Endothelial cell of umbilical vein (primary cell): ENCODE measurements at regions not wholly inside any gene's neighbourhood (a gene's known extent, or its start where the extent isn't known, plus 50 kb on each side); places are given as distances from the start of the nearest gene placed in this dataset.

ENCODE experiments used
- BruUV-seq: library from RNA; stranded (reverse); fragments of 400-500 nt; replicated peaks from 2 replicates; lab custom pipeline; 2021; lab: Mats Ljungman, UMichigan
- CTCF ChIA-PET: fragments of 300-600, 350-600 bp; sonication (Branson Sonifier 250); formaldehyde crosslinking; loops from one replicate; lab custom pipeline; 2021; ENCODE audit warnings: antibody characterized with exemption, inconsistent platforms; lab: Charles Lee
- POLR2A ChIA-PET: fragments of 300-600, 350-600 bp; sonication (Branson Sonifier 250); formaldehyde crosslinking; loops from one replicate; lab custom pipeline; 2021; ENCODE audit warnings: antibody characterized with exemption, inconsistent platforms; lab: Charles Lee
- DNase-seq: peaks from one replicate; pipeline ENCODE4 v3.0.0-alpha.2; 2011; ENCODE audit warnings: low read depth, low spot score
- FAIRE-seq: peaks from 2 replicates; lab custom pipeline; 2011; peaks lifted over from hg19 to GRCh38; lab: Jason Lieb, UNC
- H2AFZ ChIP-seq: 2 replicates; pipeline ENCODE4 v1.6.0; 2012; ENCODE audit warnings: low read depth, low read length, control low read depth, inconsistent platforms
- H3K27ac ChIP-seq: 2 replicates; pipeline ENCODE4 v1.5.1; 2011; ENCODE audit warnings: low read depth, mild to moderate bottlenecking, control low read depth, low read length, moderate library complexity; ENCODE audit not compliant: insufficient read depth
- H3K27me3 ChIP-seq, 2 experiments: 2 replicates each; pipeline versions ENCODE4 v1.6.0 to v1.6.1; 2011; ENCODE audit warnings: low read length in 2 of 2, mixed read lengths in 1 of 2; ENCODE audit not compliant: control insufficient read depth in 2 of 2, insufficient read depth in 2 of 2
- H3K36me3 ChIP-seq, 2 experiments: 2 replicates in 1 of 2; 3 replicates in 1 of 2; pipeline ENCODE4 v1.5.1; 2011; ENCODE audit warnings: low read length in 2 of 2, mild to moderate bottlenecking in 1 of 2, moderate library complexity in 1 of 2; ENCODE audit not compliant: control insufficient read depth in 2 of 2, insufficient read depth in 2 of 2; ENCODE audit errors: extremely low read depth in 1 of 2
- H3K4me1 ChIP-seq: 3 replicates; pipeline ENCODE4 v1.5.1; 2011; ENCODE audit warnings: mild to moderate bottlenecking, low read length; ENCODE audit not compliant: control insufficient read depth, insufficient read depth; ENCODE audit errors: extremely low read depth
- H3K4me2 ChIP-seq: 2 replicates; pipeline ENCODE4 v1.6.1; 2011; ENCODE audit warnings: low read length, control low read depth, mixed read lengths; ENCODE audit not compliant: insufficient read depth
- H3K4me3 ChIP-seq, 3 experiments: fragments of 200-600 bp in 1 of 3; sonication (generic), shearing (Covaris generic) in 1 of 3; replicated peaks in 1 of 3; 2 replicates each; pipeline ENCODE4 v1.5.1; 2011 to 2016; ENCODE audit warnings: control low read depth in 3 of 3, low read length in 3 of 3, mild to moderate bottlenecking in 2 of 3, inconsistent platforms in 1 of 3, low read depth in 1 of 3, moderate library complexity in 1 of 3; ENCODE audit not compliant: insufficient read depth in 1 of 3
- H3K79me2 ChIP-seq: 2 replicates; pipeline ENCODE4 v1.6.0; 2012; ENCODE audit warnings: low read length, inconsistent platforms; ENCODE audit not compliant: control insufficient read depth, insufficient read depth
- H3K9ac ChIP-seq: replicated peaks from 2 replicates; pipeline ENCODE3; 2011; ENCODE audit warnings: low read length, control low read depth; ENCODE audit not compliant: insufficient read depth; ENCODE audit errors: extremely low read depth
- H3K9me1 ChIP-seq: replicated peaks from 3 replicates; pipeline ENCODE4 v1.6.0; 2011; ENCODE audit warnings: mild to moderate bottlenecking, low read length; ENCODE audit not compliant: control insufficient read depth, insufficient read depth; ENCODE audit errors: extremely low read depth
- H3K9me3 ChIP-seq: replicated peaks from 2 replicates; pipeline ENCODE4 v1.5.1; 2012; ENCODE audit warnings: low read length, inconsistent platforms; ENCODE audit not compliant: control insufficient read depth, insufficient read depth
- H4K20me1 ChIP-seq: replicated peaks from 2 replicates; pipeline ENCODE3; 2011; ENCODE audit warnings: mild to moderate bottlenecking, low read length; ENCODE audit not compliant: control insufficient read depth, insufficient read depth; ENCODE audit errors: extremely low read depth
- CTCF ChIP-seq, 2 donors: IDR thresholded peaks; 1 replicate in 1 of 2; 2 replicates in 1 of 2; pipeline ENCODE4 v1.5.1; 2011; ENCODE audit warnings: low read length in 2 of 2, mild to moderate bottlenecking in 2 of 2, moderate library complexity in 2 of 2, control low read depth in 1 of 2, inconsistent platforms in 1 of 2, low read depth in 1 of 2; ENCODE audit not compliant: insufficient read depth in 1 of 2; ENCODE audit errors: extremely low read depth in 1 of 2
- EZH2 ChIP-seq: IDR thresholded peaks from 2 replicates; pipeline ENCODE4 v1.6.1; 2012; ENCODE audit warnings: borderline replicate concordance, low read depth, mild to moderate bottlenecking, moderate library complexity, low read length, inconsistent platforms; ENCODE audit not compliant: severe bottlenecking
- FOS ChIP-seq: IDR thresholded peaks from 2 replicates; pipeline ENCODE4 v1.6.1; 2011; ENCODE audit warnings: mild to moderate bottlenecking, low read length, moderate library complexity, borderline replicate concordance; ENCODE audit not compliant: insufficient read depth
- GATA2 ChIP-seq: IDR thresholded peaks from 2 replicates; pipeline ENCODE4 v1.7.0; 2011; ENCODE audit warnings: low read depth, mild to moderate bottlenecking, moderate library complexity, mixed read lengths, low read length; ENCODE audit not compliant: insufficient read length, insufficient read depth
- JUN ChIP-seq: IDR thresholded peaks from 2 replicates; pipeline ENCODE4 v1.6.1; 2011; ENCODE audit warnings: borderline replicate concordance, low read depth; ENCODE audit not compliant: insufficient read length, insufficient read depth
- MYC ChIP-seq: IDR thresholded peaks from one replicate; pipeline ENCODE4 v1.6.1; 2011; ENCODE audit warnings: mild to moderate bottlenecking, low read depth, low read length
- POLR2A ChIP-seq: IDR thresholded peaks from 2 replicates; pipeline ENCODE4 v1.6.1; 2012; ENCODE audit warnings: low read depth, mild to moderate bottlenecking, control low read depth, low read length
- POLR2AphosphoS5 ChIP-seq: IDR thresholded peaks from 2 replicates; pipeline ENCODE4 v1.6.1; 2012; ENCODE audit warnings: low read depth, mild to moderate bottlenecking, control low read depth, low read length, moderate library complexity; ENCODE audit not compliant: insufficient read depth
- dilution Hi-C: fragments of 300-500 bp; cut with MboI; formaldehyde crosslinking; loops from one replicate; pipeline ENCODE4 v1.15.0; 2019; ENCODE audit warnings: low sequenced_read_pairs; ENCODE audit not compliant: extremely low pct_ligation_motif_present
- intact Hi-C: fragments of 100-400 bp; cut with micrococcal nuclease; formaldehyde crosslinking; loops from one replicate; pipeline ENCODE4 v1.10.0; 2022
- TF ChIP-seq, protein P1 (sequence below): IDR thresholded peaks from 2 replicates; pipeline ENCODE4 v1.6.1; 2011; ENCODE audit not compliant: insufficient read depth, insufficient read length

DNA sequence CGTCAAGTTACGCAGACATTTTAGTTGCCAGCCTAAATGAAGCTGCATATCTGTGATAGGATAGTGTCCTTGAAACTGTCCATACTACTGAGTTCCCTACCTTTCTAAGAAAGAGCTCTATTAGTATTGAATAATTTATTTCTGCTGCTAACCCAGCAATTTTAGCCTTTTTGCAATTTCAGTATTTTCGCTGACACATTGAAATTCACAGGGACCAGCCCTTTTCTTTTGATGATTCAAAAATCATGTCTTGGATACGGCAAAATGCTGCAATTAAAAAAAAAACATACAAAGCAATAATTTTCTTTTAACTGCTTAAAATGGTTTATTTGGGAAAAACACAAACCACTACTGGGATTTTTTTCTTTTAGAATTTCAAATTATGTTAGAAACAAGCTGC lies 563.3 kb downstream of the TBC1D32 start:
- no peaks in the 10 kb centered on the region for H3K36me3 ChIP-seq
- H4K20me1 ChIP-seq, result no peaks in the 10 kb centered on the region
- H3K27me3 ChIP-seq, result no peaks in the 10 kb centered on the region
- dilution Hi-C loops, result no loop called here
- DNase-seq (no peak), FAIRE-seq (no peak)
- no peak overlapping the region for H2AFZ ChIP-seq
- no peak overlapping the region for H3K27ac ChIP-seq
- no peak overlapping the region for H3K9ac ChIP-seq
- ChIA-PET CTCF (no interaction called here), POLR2A (no interaction called here)
- H3K9me3 ChIP-seq, result no peaks in the 10 kb centered on the region
- no peaks in the 10 kb centered on the region for H3K4me1 ChIP-seq
- no peak overlapping the region for H3K4me2 ChIP-seq
- TF ChIP-seq EZH2 (no peak), CTCF (IDR thresholded peaks at IDR 0.05; ENCODE audit: extremely low read depth in 1 of 2, insufficient read depth in 1 of 2, low read depth in 1 of 2, low read length in 2 of 2) (no peak), FOS (no peak), JUN (no peak), POLR2A (no peak)
- no TSS peak for BruUV-seq
- no peaks in the 10 kb centered on the region for H3K79me2 ChIP-seq
- no peaks in the 10 kb centered on the region for H3K9me1 ChIP-seq
- H3K4me3 ChIP-seq, result no peak overlapping the region
- intact Hi-C loops, result no loop called here

GRCh38 chr6:120764312-120764711 lies 570.0 kb downstream of the TBC1D32 start:
- DNase-seq, result no peak
- dilution Hi-C loops (no loop called here), intact Hi-C loops (no loop called here)
- no peak overlapping the region for H3K4me3 ChIP-seq
- BruUV-seq, result no TSS peak
- no peak overlapping the region for H3K4me2 ChIP-seq
- no peaks in the 10 kb centered on the region for H3K9me3 ChIP-seq
- FAIRE-seq, result no peak
- no peak for TF ChIP-seq MYC
- TF ChIP-seq POLR2AphosphoS5, result no peak
- TF ChIP-seq, protein P1, sequence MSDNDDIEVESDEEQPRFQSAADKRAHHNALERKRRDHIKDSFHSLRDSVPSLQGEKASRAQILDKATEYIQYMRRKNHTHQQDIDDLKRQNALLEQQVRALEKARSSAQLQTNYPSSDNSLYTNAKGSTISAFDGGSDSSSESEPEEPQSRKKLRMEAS, result no peak
- TF ChIP-seq JUN, result no peak
- TF ChIP-seq GATA2, result no peak
- TF ChIP-seq FOS, result no peak
- TF ChIP-seq POLR2A, result no peak
- no peak for TF ChIP-seq CTCF (IDR thresholded peaks at IDR 0.05; ENCODE audit: extremely low read depth in 1 of 2, insufficient read depth in 1 of 2, low read depth in 1 of 2, low read length in 2 of 2)
- H3K4me1 ChIP-seq, result no peaks in the 10 kb centered on the region
- H3K27me3 ChIP-seq, result no peaks in the 10 kb centered on the region
- no peak overlapping the region for H3K27ac ChIP-seq
- H4K20me1 ChIP-seq, result no peaks in the 10 kb centered on the region
- H2AFZ ChIP-seq, result no peak overlapping the region
- H3K9me1 ChIP-seq, result no peaks in the 10 kb centered on the region
- ChIA-PET CTCF (no interaction called here), POLR2A (no interaction called here)
- H3K9ac ChIP-seq, result no peak overlapping the region
- no peaks in the 10 kb centered on the region for H3K79me2 ChIP-seq
- no peaks in the 10 kb centered on the region for H3K36me3 ChIP-seq
